ENCODE measurements at regions not wholly inside any gene's neighbourhood (a gene's known extent, or its start where the extent isn't known, plus 50 kb on each side); places are given as distances from the start of the nearest gene placed in this dataset.

- H3K9me3 ChIP-seq (ENCODE audit: low read length), result no peaks in the 10 kb centered on the region
- ChIA-PET CTCF (no interaction called here), POLR2A (ENCODE audit: unreplicated experiment) (no interaction called here)
- no TSS peak for BruUV-seq (replicated peaks)
- H3K27me3 ChIP-seq (ENCODE audit: low read length), result no peaks in the 10 kb centered on the region
- no peaks in the 10 kb centered on the region for H3K79me2 ChIP-seq (ENCODE audit: low read length)
- no peak overlapping the region for H3K27ac ChIP-seq (ENCODE audit: low read length)
- peak; percentile 20; the same call in 1 of the 2 replicates for ATAC-seq
- no peaks in the 10 kb centered on the region for H4K20me1 ChIP-seq (ENCODE audit: low read length)
- H3K9ac ChIP-seq (ENCODE audit: low read length), result no peak overlapping the region
- no peaks in the 10 kb centered on the region for H3F3A ChIP-seq (ENCODE audit: low read length, unreplicated experiment)
- no peak overlapping the region for H3K4me3 ChIP-seq (ENCODE audit: low read length)
- H2AFZ ChIP-seq (ENCODE audit: low read length), result no peak overlapping the region
- no peak overlapping the region for H3K4me2 ChIP-seq (ENCODE audit: low read length)
- intact Hi-C loops (cut with micrococcal nuclease), result no loop called here
- TF ChIP-seq EZH2 (IDR thresholded peaks at IDR 0.05; ENCODE audit: low read length, unreplicated experiment), result no peak
- no peak for TF ChIP-seq CTCF (conservative IDR thresholded peaks at IDR 0.05; ENCODE audit: low read depth, low read length)
- TF ChIP-seq EZH2phosphoT487 (IDR thresholded peaks at IDR 0.05; ENCODE audit: borderline replicate concordance, low read length), result no peak
- no peaks in the 10 kb centered on the region for H3K9me2 ChIP-seq (replicated peaks; ENCODE audit: low read length)
- no peaks in the 10 kb centered on the region for H3K4me1 ChIP-seq (ENCODE audit: insufficient read depth, low read length)
- H3K36me3 ChIP-seq (ENCODE audit: low read depth, low read length), result no peaks in the 10 kb centered on the region
- DNase-seq, result peak; percentile 8
Observed at GRCh38 chr3:94512876-94513275, 450.0 kb downstream of the NSUN3 start.

- Histone ChIP-seq H3K4me1 (ENCODE audit: insufficient read depth, low read length) (no peaks in the 10 kb centered on the region), H3K9ac (ENCODE audit: low read length) (no peak overlapping the region), H3K79me2 (ENCODE audit: low read length) (no peaks in the 10 kb centered on the region), H3K9me3 (ENCODE audit: low read length) (no peaks in the 10 kb centered on the region), H3F3A (ENCODE audit: low read length, unreplicated experiment) (no peaks in the 10 kb centered on the region), H3K36me3 (ENCODE audit: low read depth, low read length) (no peaks in the 10 kb centered on the region), H3K4me3 (ENCODE audit: low read length) (no peak overlapping the region), H3K27me3 (ENCODE audit: low read length) (no peaks in the 10 kb centered on the region), H2AFZ (ENCODE audit: low read length) (no peak overlapping the region), H4K20me1 (ENCODE audit: low read length) (no peaks in the 10 kb centered on the region), H3K4me2 (ENCODE audit: low read length) (no peak overlapping the region), H3K9me2 (replicated peaks; ENCODE audit: low read length) (no peaks in the 10 kb centered on the region), H3K27ac (ENCODE audit: low read length) (no peak overlapping the region)
- ATAC-seq (no peak), DNase-seq (no peak)
- no peak for TF ChIP-seq EZH2phosphoT487 (IDR thresholded peaks at IDR 0.05; ENCODE audit: borderline replicate concordance, low read length)
- BruUV-seq (replicated peaks), result no TSS peak
- ChIA-PET POLR2A (ENCODE audit: unreplicated experiment) (no interaction called here), CTCF (no interaction called here)
- intact Hi-C loops (cut with micrococcal nuclease), result no loop called here
Observed at GRCh38 chr3:94513600-94513999, 450.7 kb downstream of the NSUN3 start.

- TF ChIP-seq EZH2 (IDR thresholded peaks at IDR 0.05; ENCODE audit: low read length, unreplicated experiment), result no peak
- Histone ChIP-seq H3F3A (ENCODE audit: low read length, unreplicated experiment) (no peaks in the 10 kb centered on the region), H3K27me3 (ENCODE audit: low read length) (no peaks in the 10 kb centered on the region), H3K36me3 (ENCODE audit: low read depth, low read length) (no peaks in the 10 kb centered on the region), H3K27ac (ENCODE audit: low read length) (no peak overlapping the region), H3K79me2 (ENCODE audit: low read length) (no peaks in the 10 kb centered on the region), H3K4me3 (ENCODE audit: low read length) (no peak overlapping the region), H3K9me2 (replicated peaks; ENCODE audit: low read length) (no peaks in the 10 kb centered on the region), H3K4me1 (ENCODE audit: insufficient read depth, low read length) (no peaks in the 10 kb centered on the region), H2AFZ (ENCODE audit: low read length) (no peak overlapping the region), H3K4me2 (ENCODE audit: low read length) (no peak overlapping the region), H3K9ac (ENCODE audit: low read length) (no peak overlapping the region), H3K9me3 (ENCODE audit: low read length) (no peaks in the 10 kb centered on the region), H4K20me1 (ENCODE audit: low read length) (no peaks in the 10 kb centered on the region)
- BruUV-seq (replicated peaks), result no TSS peak
- no peak for ATAC-seq
- DNase-seq, result no peak
- intact Hi-C loops (cut with micrococcal nuclease), result no loop called here
- CTCF ChIA-PET, result no interaction called here
- POLR2A ChIA-PET (ENCODE audit: unreplicated experiment), result no interaction called here
Observed at GRCh38 chr3:94515983-94516382, 453.1 kb downstream of the NSUN3 start.

- no peaks in the 10 kb centered on the region for H3K36me3 ChIP-seq (ENCODE audit: low read depth, low read length)
- H4K20me1 ChIP-seq (ENCODE audit: low read length), result no peaks in the 10 kb centered on the region
- H3K9me3 ChIP-seq (ENCODE audit: low read length), result no peaks in the 10 kb centered on the region
- H3K27ac ChIP-seq (ENCODE audit: low read length), result no peak overlapping the region
- intact Hi-C loops (cut with micrococcal nuclease), result loop anchor here (10.0 kb wide), 2 partner anchors 274 to 464 kb away; no protein-coding TSS in a partner anchor
- no peak overlapping the region for H3K4me3 ChIP-seq (ENCODE audit: low read length)
- TF ChIP-seq CTCF (conservative IDR thresholded peaks at IDR 0.05; ENCODE audit: low read depth, low read length) (no peak), EZH2phosphoT487 (IDR thresholded peaks at IDR 0.05; ENCODE audit: borderline replicate concordance, low read length) (no peak), EZH2 (IDR thresholded peaks at IDR 0.05; ENCODE audit: low read length, unreplicated experiment) (no peak)
- BruUV-seq (replicated peaks), result no TSS peak
- H3K4me1 ChIP-seq (ENCODE audit: insufficient read depth, low read length), result no peaks in the 10 kb centered on the region
- H3K27me3 ChIP-seq (ENCODE audit: low read length), result no peaks in the 10 kb centered on the region
- H2AFZ ChIP-seq (ENCODE audit: low read length), result no peak overlapping the region
- H3K9me2 ChIP-seq (replicated peaks; ENCODE audit: low read length), result no peaks in the 10 kb centered on the region
- ATAC-seq (no peak), DNase-seq (no peak)
- ChIA-PET POLR2A (ENCODE audit: unreplicated experiment) (no interaction called here), CTCF (interaction anchor here (0.6 kb wide), 1 partner anchor 101 kb away, joined by 6 read pairs; no protein-coding TSS in a partner anchor)
- H3K79me2 ChIP-seq (ENCODE audit: low read length), result no peaks in the 10 kb centered on the region
- H3K4me2 ChIP-seq (ENCODE audit: low read length), result no peak overlapping the region
- no peak overlapping the region for H3K9ac ChIP-seq (ENCODE audit: low read length)
- H3F3A ChIP-seq (ENCODE audit: low read length, unreplicated experiment), result no peaks in the 10 kb centered on the region
Observed at GRCh38 chr3:94520364-94520763, 457.5 kb downstream of the NSUN3 start.

Measured in PC-3 (cell line).